ENCODE measurements at regions not wholly inside any gene's neighbourhood (a gene's known extent, or its start where the extent isn't known, plus 50 kb on each side); places are given as distances from the start of the nearest gene placed in this dataset.
A peak's percentile ranks its signal among the peaks of the same experiment; 100 is the strongest.
"Not testable (repeated sequence)": the region's sequence is repeated elsewhere in the genome, so short reads cannot be mapped to it uniquely, and the experiment has no call there.

GRCh38 chr12:34607520-34608195, 585.4 kb downstream of the ALG10 start:
- no peak for DNase-seq

GRCh38 chr12:34613988-34614387, 591.7 kb downstream of the ALG10 start:
- DNase-seq: not testable (repeated sequence)

DNA sequence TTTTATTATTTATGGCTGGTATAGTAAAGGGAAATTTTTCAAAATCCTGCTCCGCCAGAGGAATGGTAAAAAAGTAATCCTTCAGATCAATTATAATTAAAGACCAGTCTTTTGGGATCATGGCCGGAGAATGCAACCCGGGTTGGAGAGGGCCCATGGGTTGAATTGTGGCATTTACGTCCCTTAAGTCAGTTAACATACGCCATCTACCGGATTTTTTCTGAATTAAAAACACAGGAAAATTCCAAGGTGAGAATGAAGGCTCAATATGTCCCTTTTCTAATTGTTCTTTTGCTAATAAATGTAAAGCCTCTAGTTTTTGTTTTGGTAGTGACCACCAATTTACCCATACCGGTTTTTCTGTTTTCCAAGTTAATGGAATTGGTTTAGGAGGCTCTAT, 602.8 kb downstream of the ALG10 start:
- DNase-seq: peak; percentile 1

- DNase-seq: no peak
These were observed 604.3 kb downstream of the ALG10 start for GRCh38 chr12:34626363-34627157.
